Endodermal cell (in vitro differentiated cells): ENCODE measurements at regions not wholly inside any gene's neighbourhood (a gene's known extent, or its start where the extent isn't known, plus 50 kb on each side); places are given as distances from the start of the nearest gene placed in this dataset.
A peak's percentile ranks its signal among the peaks of the same experiment; 100 is the strongest.
"Not testable (repeated sequence)": the region's sequence is repeated elsewhere in the genome, so short reads cannot be mapped to it uniquely, and the experiment has no call there.

Source experiments
- DNase-seq: peaks from one replicate; pipeline ENCODE4 v3.0.0-alpha.2; 2017
- H3K27ac ChIP-seq: 2 replicates; pipeline ENCODE4 v1.5.1; 2013; ENCODE audit warnings: mild to moderate bottlenecking, low read depth, low read length, moderate library complexity
- H3K27me3 ChIP-seq: 2 replicates; pipeline ENCODE4 v1.6.1; 2013; ENCODE audit warnings: mild to moderate bottlenecking, low read length, moderate library complexity; ENCODE audit not compliant: insufficient read depth, control insufficient read depth, poor library complexity, severe bottlenecking
- H3K36me3 ChIP-seq: 2 replicates; pipeline ENCODE4 v1.7.0; 2013; ENCODE audit warnings: mild to moderate bottlenecking, low read length, moderate library complexity; ENCODE audit not compliant: control insufficient read depth, insufficient read depth
- H3K4me1 ChIP-seq: one replicate; pipeline ENCODE4 v1.7.0; 2013; ENCODE audit warnings: low read length; ENCODE audit not compliant: control insufficient read depth, insufficient read depth
- H3K4me3 ChIP-seq: 2 replicates; pipeline ENCODE4 v1.5.1; 2013; ENCODE audit warnings: mild to moderate bottlenecking, low read length, moderate library complexity
- H3K9ac ChIP-seq: 2 replicates; pipeline ENCODE4 v1.6.1; 2013; ENCODE audit warnings: mild to moderate bottlenecking, low read length, moderate library complexity; ENCODE audit not compliant: poor library complexity, severe bottlenecking; ENCODE audit errors: extremely low read depth
- H3K9me3 ChIP-seq: 2 replicates; pipeline ENCODE4 v1.6.1; 2013; ENCODE audit warnings: mild to moderate bottlenecking, low read length, moderate library complexity; ENCODE audit not compliant: control insufficient read depth
- H3K27ac Mint-ChIP-seq: 2 replicates; pipeline ENCODE4 v1.8.0; 2020; ENCODE audit warnings: mixed read lengths
- H3K27me3 Mint-ChIP-seq: 2 replicates; pipeline ENCODE4 v1.8.0; 2021; ENCODE audit warnings: mild to moderate bottlenecking, mixed read lengths; ENCODE audit not compliant: insufficient read depth
- H3K36me3 Mint-ChIP-seq: 2 replicates; pipeline ENCODE4 v1.8.0; 2020; ENCODE audit warnings: low read depth, mixed read lengths
- H3K4me1 Mint-ChIP-seq: 2 replicates; pipeline ENCODE4 v1.8.0; 2020; ENCODE audit warnings: mixed read lengths
- H3K4me3 Mint-ChIP-seq: 2 replicates; pipeline ENCODE4 v1.8.0; 2020; ENCODE audit warnings: mild to moderate bottlenecking, moderate library complexity, mixed read lengths
- H3K9me3 Mint-ChIP-seq: 2 replicates; pipeline ENCODE4 v1.8.0; 2020; ENCODE audit warnings: mild to moderate bottlenecking, mixed read lengths
- CTCF ChIP-seq: fragments of 200-600 bp; sonication (generic); conservative IDR thresholded peaks from 2 replicates; pipeline ENCODE4 v1.5.0; 2021; ENCODE audit warnings: antibody characterized with exemption, mild to moderate bottlenecking
- WGBS, 2 experiments: methylation state at CpG; one replicate each; pipeline versions ENCODE4 v1.1.5 to v1.1.7; 2013; ENCODE audit warnings: missing lambda C conversion rate in 2 of 2, mixed read lengths in 1 of 2; ENCODE audit not compliant: insufficient coverage in 1 of 2, insufficient read length in 1 of 2; 5-methylcytosine and 5-hydroxymethylcytosine counted together

DNA sequence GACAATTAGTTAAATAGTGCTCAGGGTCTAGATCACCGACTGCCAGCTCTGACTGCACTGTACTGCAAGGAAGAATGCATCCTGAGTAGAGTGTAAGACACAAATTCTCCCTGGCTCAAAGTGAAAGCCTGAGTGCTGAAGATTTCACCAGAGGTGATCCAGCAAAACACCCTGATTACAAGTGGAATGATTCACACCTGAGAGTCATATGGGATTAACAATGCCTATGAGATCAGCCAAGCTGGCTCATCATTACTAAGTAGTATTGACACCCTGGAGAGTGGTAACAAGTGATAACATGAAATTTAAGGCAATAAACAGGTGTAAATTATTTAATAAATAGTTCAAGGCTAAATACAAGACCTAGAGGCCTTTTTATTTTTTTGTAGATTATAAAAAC, 403.8 kb upstream of the PRR20A start:
- Mint-ChIP-seq H3K27me3 (no peaks in the 10 kb centered on the region), H3K27ac (no peak overlapping the region), H3K4me1 (peaks cover 11% of the 10 kb centered on the region), H3K9me3 (no peaks in the 10 kb centered on the region), H3K36me3 (no peaks in the 10 kb centered on the region), H3K4me3 (peak overlapping the region; percentile 71)
- no peak for DNase-seq
- WGBS, 2 experiments = 91 to 100% methylated on average over 1 of the region's 1 CpG
- H3K4me1 ChIP-seq = peaks cover 2% of the 10 kb centered on the region
- H3K9ac ChIP-seq = no peak overlapping the region
- no peak overlapping the region for H3K4me3 ChIP-seq
- TF ChIP-seq CTCF = no peak
- no peaks in the 10 kb centered on the region for H3K36me3 ChIP-seq
- no peaks in the 10 kb centered on the region for H3K27me3 ChIP-seq
- H3K9me3 ChIP-seq = no peaks in the 10 kb centered on the region
- H3K27ac ChIP-seq = no peak overlapping the region

DNA sequence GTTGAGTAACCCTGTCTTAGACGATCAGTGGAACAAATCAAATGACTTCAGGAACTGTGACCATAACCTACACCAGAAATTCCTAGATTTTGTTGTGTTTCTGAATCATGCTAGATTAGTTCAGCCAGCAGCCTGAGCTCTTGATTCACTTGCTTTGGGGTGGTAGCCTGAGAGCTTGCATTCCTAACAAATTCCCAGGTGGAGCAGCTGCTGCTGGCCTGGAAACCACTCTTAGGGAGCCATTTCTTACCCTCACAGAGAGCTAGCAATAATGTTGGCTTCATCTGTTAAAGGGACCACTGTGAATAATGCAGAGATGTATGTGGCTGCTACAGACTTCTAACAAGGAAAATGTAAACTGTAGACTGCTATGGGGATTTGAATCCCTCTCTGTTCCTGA, 388.1 kb upstream of the PRR20A start:
- H3K27ac Mint-ChIP-seq = no peak overlapping the region
- no peak overlapping the region for H3K4me3 Mint-ChIP-seq
- Histone ChIP-seq H3K27ac (no peak overlapping the region), H3K4me3 (no peak overlapping the region), H3K9ac (no peak overlapping the region), H3K27me3 (no peaks in the 10 kb centered on the region), H3K36me3 (no peaks in the 10 kb centered on the region), H3K9me3 (no peaks in the 10 kb centered on the region), H3K4me1 (peaks cover 2% of the 10 kb centered on the region)
- WGBS, 2 experiments = 85 to 100% methylated on average over 1 of the region's 1 CpG
- no peaks in the 10 kb centered on the region for H3K9me3 Mint-ChIP-seq
- no peak for TF ChIP-seq CTCF
- no peaks in the 10 kb centered on the region for H3K27me3 Mint-ChIP-seq
- H3K36me3 Mint-ChIP-seq = no peaks in the 10 kb centered on the region
- DNase-seq = peak; percentile 65
- H3K4me1 Mint-ChIP-seq = peaks cover 2% of the 10 kb centered on the region

- peak; percentile 46 for DNase-seq
- no peak overlapping the region for H3K4me3 Mint-ChIP-seq
- H3K9me3 ChIP-seq = no peaks in the 10 kb centered on the region
- WGBS, 2 experiments = 82 to 83% methylated on average over 3 of the region's 3 CpGs
- no peaks in the 10 kb centered on the region for H3K27me3 Mint-ChIP-seq
- H3K4me1 ChIP-seq = peaks cover 2% of the 10 kb centered on the region
- H3K9ac ChIP-seq = no peak overlapping the region
- no peak overlapping the region for H3K27ac Mint-ChIP-seq
- no peak overlapping the region for H3K4me3 ChIP-seq
- H3K9me3 Mint-ChIP-seq = no peaks in the 10 kb centered on the region
- no peak overlapping the region for H3K27ac ChIP-seq
- no peaks in the 10 kb centered on the region for H3K27me3 ChIP-seq
- peak; percentile 77 for TF ChIP-seq CTCF
- no peaks in the 10 kb centered on the region for H3K36me3 Mint-ChIP-seq
- H3K4me1 Mint-ChIP-seq = peaks cover 2% of the 10 kb centered on the region
- no peaks in the 10 kb centered on the region for H3K36me3 ChIP-seq
Observed at GRCh38 chr13:56755181-56755935, 385.4 kb upstream of the PRR20A start.

- not testable (repeated sequence) for H3K4me1 ChIP-seq, H3K36me3 ChIP-seq, H3K36me3 Mint-ChIP-seq, H3K27me3 ChIP-seq, H3K9me3 ChIP-seq, H3K9ac ChIP-seq, H3K9me3 Mint-ChIP-seq, H3K4me3 Mint-ChIP-seq, H3K27me3 Mint-ChIP-seq, H3K27ac Mint-ChIP-seq, H3K4me1 Mint-ChIP-seq, H3K4me3 ChIP-seq, H3K27ac ChIP-seq
- peak; percentile 43 for DNase-seq
- 75 to 86% methylated on average over 1 of the region's 1 CpG for WGBS, 2 experiments
Observed at GRCh38 chr13:56763333-56763732, 377.4 kb upstream of the PRR20A start.
